ENCODE measurements at regions not wholly inside any gene's neighbourhood (a gene's known extent, or its start where the extent isn't known, plus 50 kb on each side); places are given as distances from the start of the nearest gene placed in this dataset.

DNA sequence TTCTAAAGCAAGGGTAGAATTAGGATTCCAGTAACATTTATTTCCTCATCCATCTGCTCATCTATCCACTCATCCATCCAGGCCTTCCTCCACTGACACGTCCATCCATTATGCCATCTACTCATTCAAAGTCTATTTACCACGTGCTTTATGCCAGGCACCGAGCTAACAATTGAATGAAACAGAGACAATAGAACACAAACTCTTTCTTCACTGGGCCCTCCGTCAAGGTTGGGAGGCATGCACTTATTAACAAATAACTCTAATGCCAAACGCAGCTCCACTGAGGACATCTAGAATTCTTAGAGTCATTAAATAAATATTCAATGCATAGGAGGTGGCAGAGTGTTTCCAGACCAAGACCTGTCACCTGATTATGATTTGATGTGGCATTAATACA, 262.7 kb downstream of the CYRIA start:
- no peak for DNase-seq (ENCODE audit: low read depth)
- TF ChIP-seq, protein P1, sequence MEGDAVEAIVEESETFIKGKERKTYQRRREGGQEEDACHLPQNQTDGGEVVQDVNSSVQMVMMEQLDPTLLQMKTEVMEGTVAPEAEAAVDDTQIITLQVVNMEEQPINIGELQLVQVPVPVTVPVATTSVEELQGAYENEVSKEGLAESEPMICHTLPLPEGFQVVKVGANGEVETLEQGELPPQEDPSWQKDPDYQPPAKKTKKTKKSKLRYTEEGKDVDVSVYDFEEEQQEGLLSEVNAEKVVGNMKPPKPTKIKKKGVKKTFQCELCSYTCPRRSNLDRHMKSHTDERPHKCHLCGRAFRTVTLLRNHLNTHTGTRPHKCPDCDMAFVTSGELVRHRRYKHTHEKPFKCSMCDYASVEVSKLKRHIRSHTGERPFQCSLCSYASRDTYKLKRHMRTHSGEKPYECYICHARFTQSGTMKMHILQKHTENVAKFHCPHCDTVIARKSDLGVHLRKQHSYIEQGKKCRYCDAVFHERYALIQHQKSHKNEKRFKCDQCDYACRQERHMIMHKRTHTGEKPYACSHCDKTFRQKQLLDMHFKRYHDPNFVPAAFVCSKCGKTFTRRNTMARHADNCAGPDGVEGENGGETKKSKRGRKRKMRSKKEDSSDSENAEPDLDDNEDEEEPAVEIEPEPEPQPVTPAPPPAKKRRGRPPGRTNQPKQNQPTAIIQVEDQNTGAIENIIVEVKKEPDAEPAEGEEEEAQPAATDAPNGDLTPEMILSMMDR (IDR thresholded peaks at IDR 0.05; ENCODE audit: insufficient read depth, low read depth, low read length, missing control alignments): no peak
- H3K4me3 ChIP-seq (ENCODE audit: low read length): no peak overlapping the region

DNA sequence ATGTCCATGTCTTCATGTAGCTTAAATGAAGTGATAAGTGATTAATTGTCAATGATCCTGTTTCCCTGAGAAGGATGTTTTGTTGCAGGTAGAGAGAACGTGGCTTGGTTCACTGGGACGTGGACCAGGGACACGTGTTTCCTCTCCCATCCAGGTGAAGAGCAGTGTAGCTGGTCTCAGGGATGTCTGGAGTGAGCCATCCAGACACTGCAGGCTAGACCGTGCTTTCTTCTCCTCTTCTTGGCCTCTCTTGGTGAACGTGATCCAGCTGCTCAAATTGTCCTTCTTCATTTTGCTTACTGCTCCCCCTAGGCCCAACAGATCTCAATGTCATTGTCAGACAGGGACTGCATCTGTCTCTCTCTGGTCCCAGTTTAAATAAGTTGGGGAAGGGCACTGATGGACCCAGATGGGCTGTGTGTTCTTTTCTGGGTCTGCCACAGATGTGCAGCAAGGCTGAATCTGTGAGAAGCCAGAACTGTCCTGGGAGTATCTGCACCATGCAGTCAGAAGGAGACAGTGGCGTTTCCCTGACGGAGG, 263.8 kb downstream of the CYRIA start:
- TF ChIP-seq, protein P1 (IDR thresholded peaks at IDR 0.05; ENCODE audit: insufficient read depth, low read depth, low read length, missing control alignments): no peak
- H3K4me3 ChIP-seq (ENCODE audit: low read length): no peak overlapping the region

DNA sequence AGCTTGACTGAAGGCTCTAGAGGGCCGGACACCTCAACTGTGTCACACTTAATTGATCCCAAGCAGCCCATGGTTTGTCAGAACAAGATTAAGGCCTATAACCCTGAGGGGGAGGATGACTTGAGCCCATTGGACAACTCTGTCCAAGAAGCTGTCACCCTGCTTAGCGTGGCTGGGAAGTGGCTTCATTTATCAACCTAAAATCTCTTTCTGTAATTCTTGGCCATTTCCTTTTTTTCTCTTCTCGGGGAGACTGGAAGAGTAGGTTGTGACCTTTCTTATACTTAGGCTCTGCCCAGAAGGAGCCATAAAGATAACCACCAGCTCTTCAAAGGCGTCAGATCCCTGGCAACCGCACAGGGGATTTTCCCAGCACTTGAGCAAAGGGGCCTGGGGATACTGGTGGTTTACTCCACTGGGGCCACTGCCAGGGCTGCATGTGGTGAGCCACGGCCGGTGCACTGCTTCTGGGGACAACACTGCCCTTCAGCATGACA, 265.5 kb downstream of the CYRIA start:
- no peak for DNase-seq (ENCODE audit: low read depth)
- TF ChIP-seq, protein P1 (IDR thresholded peaks at IDR 0.05; ENCODE audit: insufficient read depth, low read depth, low read length, missing control alignments): no peak
- no peak overlapping the region for H3K4me3 ChIP-seq (ENCODE audit: low read length)

More for the DNA sequence above, 263.8 kb downstream of the CYRIA start:
- DNase-seq (ENCODE audit: low read depth): no peak

DNA sequence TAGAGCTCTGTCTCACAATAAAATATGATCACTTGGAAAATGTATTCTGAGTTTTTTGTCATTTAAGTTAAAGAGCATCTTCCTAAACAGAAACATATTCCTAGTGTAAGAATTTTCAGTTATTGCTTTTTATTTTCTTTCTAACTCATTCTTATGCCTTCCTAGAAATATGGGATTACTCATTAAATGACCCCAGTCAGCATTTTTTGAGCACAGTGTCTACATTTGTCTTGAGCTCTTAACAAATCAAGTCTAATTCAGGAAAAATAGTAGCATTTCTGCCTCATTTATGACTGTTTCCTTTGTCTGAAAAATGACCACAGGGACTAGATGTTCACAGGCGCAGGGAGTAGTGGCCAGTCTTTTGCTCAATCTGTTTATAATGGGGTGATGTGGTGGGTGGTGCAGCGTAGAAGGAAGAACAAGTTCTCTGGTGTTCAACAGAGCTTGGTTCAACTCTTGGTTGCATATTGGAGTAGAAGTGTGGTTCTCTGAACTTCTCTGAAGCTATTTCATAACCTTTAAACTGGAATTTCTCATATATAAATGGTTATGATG, 267.1 kb downstream of the CYRIA start:
- no peak overlapping the region for H3K4me3 ChIP-seq (ENCODE audit: low read length)
- DNase-seq (ENCODE audit: low read depth): no peak
- TF ChIP-seq, protein P1 (IDR thresholded peaks at IDR 0.05; ENCODE audit: insufficient read depth, low read depth, low read length, missing control alignments): no peak

DNA sequence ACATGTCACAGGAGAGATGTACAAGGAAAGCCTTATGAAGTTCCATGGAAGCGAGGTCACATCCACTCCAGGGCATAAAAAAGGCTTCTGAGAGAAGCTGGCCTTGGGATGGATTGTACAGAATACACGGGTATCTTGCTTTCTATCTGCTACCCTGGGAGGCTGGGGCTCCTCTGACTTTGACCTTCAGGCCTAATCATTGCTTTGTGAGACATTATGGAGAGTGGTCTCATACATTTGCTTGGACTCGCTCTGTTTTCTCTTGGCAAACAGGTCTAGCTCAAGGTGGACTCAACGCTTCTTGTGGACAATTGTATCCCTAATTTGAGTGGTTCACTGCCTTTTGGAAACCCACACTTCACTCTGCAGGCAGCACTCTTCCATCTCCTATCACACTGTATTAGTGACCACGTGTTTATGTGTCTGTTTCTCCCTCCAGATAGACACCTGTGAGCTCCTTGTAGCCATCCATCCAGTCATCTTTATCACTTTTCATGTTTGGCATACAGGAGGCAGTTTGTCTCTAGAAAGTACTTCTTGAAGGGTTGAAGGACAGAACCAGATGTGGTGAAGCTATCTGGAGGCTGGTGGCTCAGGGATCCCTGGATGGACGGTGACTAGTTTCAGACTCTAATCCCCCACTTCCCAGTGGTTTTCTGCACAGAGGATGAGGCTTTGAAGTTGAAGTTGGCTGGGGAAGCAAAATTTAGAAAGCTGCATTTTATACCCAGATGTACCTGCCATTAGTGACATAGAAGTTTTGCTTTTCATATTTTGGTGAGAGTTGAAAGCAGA, 267.8 kb downstream of the CYRIA start:
- H3K4me3 ChIP-seq (ENCODE audit: low read length): no peak overlapping the region
- DNase-seq (ENCODE audit: low read depth): no peak
- TF ChIP-seq, protein P1 (IDR thresholded peaks at IDR 0.05; ENCODE audit: insufficient read depth, low read depth, low read length, missing control alignments): no peak

DNA sequence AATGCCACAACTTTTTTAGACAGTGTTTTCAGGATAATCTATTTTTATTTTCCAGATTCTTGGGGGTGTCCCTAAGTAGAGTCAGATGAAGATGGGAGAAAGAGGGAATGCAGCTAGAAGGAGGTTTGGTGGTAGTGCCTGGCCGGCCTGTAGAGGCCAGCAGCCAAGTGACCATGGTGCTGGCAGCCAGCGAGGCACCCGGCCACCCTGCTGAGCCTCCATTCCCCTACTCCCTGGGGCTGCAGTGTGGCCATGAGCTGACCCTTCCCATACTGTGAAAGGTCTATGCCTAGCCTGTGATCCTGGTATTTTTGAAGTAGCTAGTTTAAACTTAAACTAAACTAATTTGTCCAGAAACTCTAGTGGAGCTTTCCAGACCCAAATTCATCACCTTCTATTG, 268.6 kb downstream of the CYRIA start:
- no peak for DNase-seq (ENCODE audit: low read depth)
- TF ChIP-seq, protein P1 (IDR thresholded peaks at IDR 0.05; ENCODE audit: insufficient read depth, low read depth, low read length, missing control alignments): no peak
- H3K4me3 ChIP-seq (ENCODE audit: low read length): no peak overlapping the region

Measured in epithelial cell of esophagus (primary cell).